HG03108 (cell line): ENCODE measurements at regions not wholly inside any gene's neighbourhood (a gene's known extent, or its start where the extent isn't known, plus 50 kb on each side); places are given as distances from the start of the nearest gene placed in this dataset.
"Not testable (repeated sequence)": the region's sequence is repeated elsewhere in the genome, so short reads cannot be mapped to it uniquely, and the experiment has no call there.

ENCODE experiments used
- ATAC-seq: cut with Tn5 transposase; IDR thresholded peaks from one replicate; pipeline ENCODE4 v1.9.1; 2021; ENCODE audit warnings: moderate library complexity; ENCODE audit not compliant: unreplicated experiment

DNA sequence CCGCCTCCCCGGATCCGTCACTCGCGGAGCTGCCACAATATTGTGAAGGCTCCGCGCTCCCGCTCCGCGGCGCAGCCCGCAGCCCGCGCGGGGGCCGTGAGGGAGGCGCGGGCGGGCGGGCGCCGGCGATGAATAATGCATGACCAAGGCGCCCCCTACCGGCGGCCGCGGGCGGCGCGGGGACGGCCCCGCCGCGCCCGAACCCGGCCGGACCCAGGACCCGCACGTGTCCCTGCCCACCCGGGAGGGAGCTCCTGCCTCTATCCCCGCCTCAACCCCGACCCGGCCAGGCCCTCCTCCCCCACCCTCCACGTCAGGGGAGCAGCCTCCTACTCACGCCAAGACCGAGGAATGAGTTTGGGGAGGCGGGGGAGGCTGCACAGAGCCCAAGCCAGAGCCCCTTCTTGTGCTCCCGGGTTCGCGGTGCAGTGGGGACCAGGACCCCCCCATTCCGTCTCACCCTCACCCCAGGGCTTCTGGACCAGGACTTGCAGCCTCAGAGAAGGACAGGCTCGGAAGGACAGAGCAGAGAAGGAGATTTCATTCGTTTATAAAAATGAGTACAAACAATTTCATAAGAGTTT, 70.8 kb upstream of the CASZ1 start:
- ATAC-seq = no peak

- no peak for ATAC-seq
These were observed 71.6 kb upstream of the CASZ1 start for GRCh38 chr1:10867914-10868598.

DNA sequence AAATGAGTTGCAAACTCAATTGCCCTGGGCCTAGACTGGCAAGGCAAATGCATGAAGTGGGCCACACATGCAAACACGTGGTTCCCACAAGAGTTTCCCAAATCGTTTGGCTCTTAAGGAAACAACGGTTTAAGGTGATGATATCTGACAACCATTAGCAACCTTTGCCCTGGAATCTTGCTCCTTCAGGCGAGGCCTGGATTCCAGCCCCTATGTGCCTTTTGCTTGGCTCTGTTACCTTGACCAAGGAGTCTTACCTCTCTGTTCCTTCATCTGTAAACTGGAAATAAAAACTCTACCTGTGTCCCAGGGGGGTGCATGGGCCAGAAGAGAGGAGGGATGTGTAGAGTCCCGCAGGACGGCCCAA, 72.1 kb upstream of the CASZ1 start:
- ATAC-seq = no peak

DNA sequence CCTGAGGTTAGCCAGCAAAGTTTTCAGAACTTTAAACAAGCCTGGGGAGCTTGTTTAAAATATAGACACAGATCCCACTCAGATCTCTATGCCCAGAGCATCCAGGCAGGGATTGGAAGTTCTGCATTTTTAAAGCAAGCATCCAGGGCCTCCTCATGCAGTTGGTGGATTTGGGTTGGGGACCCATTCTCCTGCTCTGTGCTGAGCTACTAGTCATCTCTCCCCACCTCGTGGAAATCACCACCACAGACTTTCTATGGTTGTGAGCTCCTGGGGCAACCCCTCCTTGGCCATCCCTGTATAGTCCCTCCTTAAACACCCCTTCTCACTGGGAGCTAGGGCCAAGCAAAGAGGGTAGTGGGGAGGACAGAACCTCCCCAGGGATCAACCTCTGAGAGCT, 73.5 kb upstream of the CASZ1 start:
- ATAC-seq = no peak

- ATAC-seq = no peak
These were observed 74.1 kb upstream of the CASZ1 start for GRCh38 chr1:10870493-10871096.

DNA sequence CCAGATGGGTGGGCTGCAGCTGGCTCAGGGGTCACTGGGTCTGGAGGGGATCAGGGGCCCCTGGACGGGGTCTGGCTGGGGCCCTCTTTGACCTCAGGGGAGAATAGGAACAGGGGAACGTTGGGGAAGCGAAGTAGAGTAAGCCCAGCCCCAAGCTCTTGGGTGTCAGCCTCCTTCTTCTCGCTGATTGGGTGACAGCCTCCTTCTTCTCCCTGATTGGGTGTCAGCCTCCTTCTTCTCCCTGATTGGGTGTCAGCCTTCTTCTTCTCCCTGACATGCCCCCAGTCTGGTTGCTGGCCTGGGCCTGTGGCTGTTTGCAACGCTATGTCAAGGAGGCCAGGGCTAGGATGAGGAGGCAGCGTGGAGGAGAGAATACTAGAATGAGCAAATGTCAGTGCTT, 76.7 kb upstream of the CASZ1 start:
- no peak for ATAC-seq

DNA sequence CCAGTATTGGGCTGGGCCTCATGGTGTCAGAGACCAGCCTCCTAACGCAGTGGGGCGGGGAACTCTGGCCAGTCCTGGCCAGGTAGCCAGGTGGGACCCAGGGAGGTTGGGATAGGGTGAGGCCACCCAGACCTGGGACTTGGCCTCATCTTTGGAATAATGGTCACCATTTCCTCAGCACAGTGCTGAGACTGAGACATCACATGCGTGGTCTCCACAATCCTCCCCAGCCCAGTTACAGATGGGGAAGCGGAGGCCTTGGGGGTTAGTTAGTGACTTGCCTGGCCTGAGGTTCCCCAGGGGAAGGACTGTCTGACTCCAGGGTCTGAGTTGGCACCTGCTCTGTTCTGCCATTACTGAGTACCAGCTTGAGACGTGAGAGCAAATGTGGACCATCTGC, 77.9 kb upstream of the CASZ1 start:
- no peak for ATAC-seq

- ATAC-seq = no peak
These were observed 81.4 kb upstream of the CASZ1 start for GRCh38 chr1:10877894-10878293.

DNA sequence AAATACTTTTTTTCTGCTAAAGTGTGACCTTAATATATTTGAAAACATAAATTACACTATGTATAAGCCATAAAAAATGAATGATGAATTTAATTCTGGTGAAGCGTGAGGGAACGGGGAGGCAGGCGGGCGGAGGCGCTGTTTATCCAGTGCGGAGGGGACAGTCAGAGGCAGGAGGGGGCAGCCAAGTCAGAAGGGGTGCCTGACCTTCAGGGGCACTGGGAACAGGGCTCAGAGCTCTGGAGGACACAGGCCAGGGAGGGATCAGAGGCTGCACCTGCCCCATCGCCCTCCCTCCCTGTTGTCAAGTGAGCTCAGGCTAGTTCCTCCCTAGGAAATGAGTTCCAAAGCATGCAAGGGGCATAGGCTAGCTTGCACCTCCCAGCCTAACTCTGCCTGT, 82.0 kb upstream of the CASZ1 start:
- ATAC-seq = no peak

- no peak for ATAC-seq
These were observed 83.6 kb upstream of the CASZ1 start for GRCh38 chr1:10880063-10880462.

DNA sequence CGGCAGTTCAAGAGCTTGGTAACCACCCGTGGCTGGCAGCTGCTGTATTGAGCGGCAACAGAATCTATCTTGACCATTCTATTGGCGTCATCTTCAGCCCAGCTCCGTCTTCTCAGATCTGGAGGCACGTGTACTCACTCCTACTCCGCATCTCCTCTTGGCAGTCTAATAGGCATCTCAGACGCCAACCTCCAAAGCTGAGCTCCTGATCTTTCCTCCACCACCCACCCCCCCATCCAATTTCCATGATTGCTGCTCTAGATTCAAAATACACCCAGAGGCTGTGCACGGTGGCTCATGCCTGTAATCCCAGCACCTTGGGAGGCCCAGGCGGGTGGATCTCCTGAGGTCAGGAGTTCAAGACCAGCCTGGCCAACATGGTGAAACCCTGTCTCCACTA, 84.6 kb upstream of the CASZ1 start:
- ATAC-seq = no peak

- no peak for ATAC-seq
These were observed 85.6 kb upstream of the CASZ1 start for GRCh38 chr1:10882069-10882468.

DNA sequence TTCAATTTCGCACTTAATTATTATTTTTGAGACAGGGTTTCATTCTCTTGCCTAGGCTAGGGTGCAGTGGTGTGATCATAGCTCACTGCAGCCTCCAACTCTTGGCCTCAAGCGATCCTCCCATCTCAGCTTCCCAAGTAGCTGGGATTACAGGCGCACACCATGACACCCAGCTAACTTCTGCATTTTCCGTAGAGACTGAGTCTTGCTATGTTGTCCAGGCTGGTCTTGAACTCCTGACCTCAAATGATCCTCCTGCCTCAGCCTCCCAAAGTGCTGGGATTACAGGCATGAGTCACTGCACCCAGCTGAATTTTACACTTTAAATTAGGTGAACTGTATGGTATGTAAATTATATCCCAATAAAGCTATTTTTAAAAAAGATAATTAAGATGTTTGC, 90.6 kb upstream of the CASZ1 start:
- not testable (repeated sequence) for ATAC-seq

DNA sequence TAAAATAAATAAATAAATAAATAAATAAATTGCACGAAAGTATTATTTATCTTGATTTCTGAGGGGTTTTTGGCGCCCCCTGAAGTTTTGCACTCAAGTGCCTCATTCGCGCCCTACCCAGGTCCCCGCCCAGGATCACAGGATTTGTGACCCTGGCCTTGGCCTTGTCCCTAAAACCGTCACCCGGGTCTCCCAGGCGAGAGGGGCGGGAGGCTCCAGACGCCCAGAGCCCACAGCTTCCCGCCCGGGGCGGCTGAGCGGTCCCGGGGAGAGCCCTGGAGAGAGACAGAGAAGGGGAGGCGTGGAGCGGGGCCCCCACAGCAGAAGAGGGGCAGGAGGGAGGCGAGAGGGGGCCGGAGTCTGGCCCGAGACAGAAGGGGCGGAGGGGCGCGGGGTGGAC, 91.8 kb upstream of the CASZ1 start:
- ATAC-seq = no peak

DNA sequence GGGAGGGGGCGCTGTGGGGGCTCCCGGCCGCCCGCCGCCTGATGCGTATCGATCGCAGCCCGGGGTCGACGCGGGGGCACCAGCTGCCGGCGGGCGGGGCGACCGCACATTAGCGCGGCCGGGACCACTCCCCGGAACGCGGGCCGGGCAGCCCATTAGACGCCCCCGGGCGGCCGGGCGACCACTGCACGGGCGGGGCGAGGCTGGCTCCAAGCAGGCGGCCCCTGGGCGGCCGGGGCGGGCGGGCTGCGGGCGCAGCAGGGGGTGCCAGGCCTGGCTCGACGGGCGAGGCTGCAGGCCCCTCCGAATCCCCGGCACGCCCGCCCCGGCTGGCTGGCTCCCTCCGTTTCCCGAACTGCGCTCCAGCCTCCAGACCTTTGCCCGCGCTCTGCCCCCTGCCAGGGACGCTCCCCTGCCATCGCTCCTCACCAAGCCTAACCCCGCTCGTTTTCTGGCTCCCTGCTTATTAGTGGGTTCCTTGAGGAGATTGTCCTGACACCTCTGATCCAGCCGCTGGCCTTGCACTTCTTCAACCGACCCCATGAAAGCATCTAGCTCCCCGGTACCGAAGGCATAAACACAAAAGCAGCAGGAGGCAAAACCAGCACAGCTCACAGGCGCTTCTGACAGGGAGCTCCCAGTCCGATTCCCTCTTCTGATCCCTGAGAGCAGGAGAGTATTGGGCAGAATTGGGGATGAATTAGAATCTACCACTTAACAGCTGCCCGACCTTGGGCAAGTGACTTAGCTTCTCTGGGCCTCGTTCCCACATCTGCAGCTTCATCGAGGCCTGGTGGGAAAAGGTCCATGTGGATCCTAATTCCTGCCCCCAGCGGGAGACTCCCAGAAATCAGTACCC, 92.6 kb upstream of the CASZ1 start:
- ATAC-seq = no peak

DNA sequence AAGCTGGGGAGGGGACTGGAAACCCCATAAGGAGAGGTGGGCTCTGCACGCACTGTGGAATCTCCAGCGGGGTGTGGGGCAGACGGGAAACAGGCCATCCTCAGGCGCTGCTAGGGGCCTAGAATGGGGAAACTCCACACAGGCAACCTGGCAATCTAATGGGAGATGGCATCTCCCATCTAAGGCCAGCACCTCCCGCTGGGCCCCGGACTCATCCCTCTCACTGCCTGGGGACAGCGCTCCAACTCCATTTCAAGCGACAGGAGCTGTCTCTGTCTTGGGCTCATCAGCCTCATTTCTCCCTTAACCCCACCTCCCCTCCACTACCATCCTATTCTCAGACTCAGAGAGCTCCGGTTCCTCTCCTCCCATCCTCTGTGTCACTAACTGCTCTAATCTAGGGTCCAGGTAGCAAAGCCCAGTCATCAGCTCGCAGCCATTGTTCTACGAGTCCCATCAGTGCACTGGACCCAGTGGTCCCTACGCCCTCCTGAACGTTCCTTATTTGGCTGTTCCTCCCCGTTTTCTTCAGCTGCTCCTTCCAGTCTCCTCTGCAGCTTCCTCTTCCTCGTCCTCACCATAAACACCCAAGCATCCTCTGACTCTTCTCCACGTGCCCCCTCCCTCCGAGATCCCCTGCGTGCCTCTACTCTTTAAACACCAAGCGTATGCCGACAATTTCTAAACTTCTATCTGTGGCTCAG, 93.4 kb upstream of the CASZ1 start:
- no peak for ATAC-seq

- ATAC-seq = no peak
These were observed 94.1 kb upstream of the CASZ1 start for GRCh38 chr1:10890491-10891071.

DNA sequence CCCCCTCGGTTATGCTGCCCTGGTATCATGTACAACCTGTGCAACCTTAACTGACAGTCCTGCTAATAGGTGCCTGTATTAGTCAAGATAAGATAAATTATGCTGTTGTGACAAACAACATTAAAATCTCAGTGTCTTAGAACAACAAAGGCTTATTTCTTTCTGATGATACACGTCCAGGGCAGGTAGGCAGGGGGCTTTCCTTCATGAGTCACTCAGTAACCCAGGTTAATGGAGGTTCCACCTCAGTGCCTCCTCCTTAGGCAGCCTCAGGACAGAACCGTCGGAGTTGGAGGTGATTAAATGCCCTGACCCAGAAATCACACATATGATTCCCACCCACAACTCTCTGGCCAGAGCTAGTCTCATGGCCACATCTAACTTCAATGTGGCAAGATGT, 94.6 kb upstream of the CASZ1 start:
- no peak for ATAC-seq

GRCh38 chr1:10892138-10893065, 96.0 kb upstream of the CASZ1 start:
- no peak for ATAC-seq

- no peak for ATAC-seq
These were observed 99.2 kb upstream of the CASZ1 start for GRCh38 chr1:10895621-10896020.
